Mesendoderm (in vitro differentiated cells): ENCODE measurements at regions not wholly inside any gene's neighbourhood (a gene's known extent, or its start where the extent isn't known, plus 50 kb on each side); places are given as distances from the start of the nearest gene placed in this dataset.
A peak's percentile ranks its signal among the peaks of the same experiment; 100 is the strongest.

Experiments used
- DNase-seq: peaks from one replicate; pipeline ENCODE4 v3.0.0; 2013
- H2AK5ac ChIP-seq: 2 replicates; pipeline ENCODE4 v1.6.1; 2013; ENCODE audit warnings: low read length, inconsistent platforms
- H2BK120ac ChIP-seq: 2 replicates; pipeline ENCODE4 v1.6.1; 2013; ENCODE audit warnings: low read depth, mild to moderate bottlenecking, low read length, moderate library complexity, mixed read lengths
- H2BK15ac ChIP-seq: replicated peaks from 2 replicates; pipeline ENCODE4 v1.6.1; 2013; ENCODE audit warnings: low read depth, mild to moderate bottlenecking, moderate library complexity
- H2BK5ac ChIP-seq: 2 replicates; pipeline ENCODE4 v1.6.1; 2013; ENCODE audit warnings: low read length, inconsistent platforms
- H3K18ac ChIP-seq: 2 replicates; pipeline ENCODE4 v1.6.1; 2013; ENCODE audit warnings: mild to moderate bottlenecking, low read length, mixed read lengths
- H3K23ac ChIP-seq: one replicate; pipeline ENCODE4 v1.6.1; 2013; ENCODE audit warnings: low read length
- H3K27ac ChIP-seq: 2 replicates; pipeline ENCODE4 v1.5.1; 2013; ENCODE audit warnings: low read depth, mild to moderate bottlenecking, inconsistent platforms, low read length, moderate library complexity
- H3K27me3 ChIP-seq: 2 replicates; pipeline ENCODE4 v1.6.1; 2013; ENCODE audit warnings: low read length, control low read depth, mild to moderate bottlenecking, inconsistent platforms; ENCODE audit not compliant: insufficient read depth, poor library complexity
- H3K36me3 ChIP-seq: 2 replicates; pipeline ENCODE4 v1.6.1; 2013; ENCODE audit warnings: low read length, inconsistent platforms; ENCODE audit not compliant: control insufficient read depth, insufficient read depth
- H3K4ac ChIP-seq: one replicate; pipeline ENCODE4 v1.6.1; 2013; ENCODE audit warnings: low read depth, mild to moderate bottlenecking, low read length, moderate library complexity
- H3K4me1 ChIP-seq: 2 replicates; pipeline ENCODE4 v1.6.1; 2013; ENCODE audit warnings: low read depth, low read length, inconsistent platforms; ENCODE audit not compliant: control insufficient read depth
- H3K4me2 ChIP-seq: 2 replicates; pipeline ENCODE4 v1.6.1; 2013; ENCODE audit warnings: low read length
- H3K4me3 ChIP-seq: 2 replicates; pipeline ENCODE4 v1.5.1; 2013; ENCODE audit warnings: mild to moderate bottlenecking, low read length
- H3K56ac ChIP-seq: one replicate; pipeline ENCODE4 v1.6.1; 2013; ENCODE audit warnings: low read length
- H3K79me1 ChIP-seq: 2 replicates; pipeline ENCODE4 v1.6.1; 2013; ENCODE audit warnings: low read length, inconsistent platforms
- H3K79me2 ChIP-seq: 2 replicates; pipeline ENCODE4 v1.6.1; 2013; ENCODE audit warnings: mild to moderate bottlenecking, low read length; ENCODE audit not compliant: control insufficient read depth, insufficient read depth
- H3K9ac ChIP-seq: 2 replicates; pipeline ENCODE4 v1.6.1; 2013; ENCODE audit warnings: low read length, inconsistent platforms
- H4K5ac ChIP-seq: one replicate; pipeline ENCODE4 v1.6.1; 2013; ENCODE audit warnings: low read length
- H4K8ac ChIP-seq: one replicate; pipeline ENCODE4 v1.6.1; 2013; ENCODE audit warnings: low read depth, mild to moderate bottlenecking, control low read depth, low read length, moderate library complexity
- WGBS: extraction: QIAGEN DNeasy Blood & Tissue Kit; methylation state at CpG from one replicate; pipeline ENCODE4 v1.1.7; 2013; ENCODE audit warnings: low lambda C conversion rate, missing lambda C conversion rate; ENCODE audit not compliant: insufficient coverage; ENCODE audit errors: extremely low coverage; 5-methylcytosine and 5-hydroxymethylcytosine counted together

DNA sequence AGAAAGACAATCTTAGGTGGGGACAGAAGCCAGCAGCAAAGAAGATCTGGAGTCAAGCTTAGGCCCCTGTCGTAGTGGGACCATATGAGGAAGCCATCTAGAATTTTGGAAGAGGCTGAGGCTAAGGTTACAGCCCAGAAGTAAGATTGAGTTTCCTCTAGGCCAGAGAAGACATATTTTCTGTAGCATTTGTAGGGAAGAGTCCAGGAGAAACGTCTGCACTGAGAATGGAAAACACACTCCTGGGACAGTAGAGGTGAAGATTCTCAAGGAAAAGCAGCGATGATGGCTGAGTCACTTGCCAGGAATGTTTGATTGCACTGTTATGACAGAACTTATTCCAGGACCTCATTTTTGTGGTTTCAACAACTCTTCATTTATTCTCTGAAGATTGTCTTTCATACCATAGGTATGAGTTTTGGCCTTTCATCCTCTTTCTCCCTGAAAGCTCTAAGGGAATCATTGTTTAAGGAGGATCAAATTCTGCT lies 107.2 kb downstream of the GTPBP8 start:
- Histone ChIP-seq H3K56ac (no peak overlapping the region), H2BK15ac (no peak overlapping the region), H3K18ac (no peak overlapping the region), H3K4me1 (no peaks in the 10 kb centered on the region), H3K79me2 (no peaks in the 10 kb centered on the region), H2BK120ac (no peak overlapping the region), H3K36me3 (no peaks in the 10 kb centered on the region), H3K4me3 (no peak overlapping the region), H3K27ac (no peak overlapping the region), H2AK5ac (no peak overlapping the region), H3K27me3 (no peaks in the 10 kb centered on the region), H3K4ac (no peak overlapping the region), H3K79me1 (no peaks in the 10 kb centered on the region), H4K5ac (no peak overlapping the region), H3K4me2 (no peak overlapping the region), H4K8ac (no peak overlapping the region), H2BK5ac (no peak overlapping the region), H3K23ac (no peak overlapping the region), H3K9ac (no peak overlapping the region)
- DNase-seq = no peak
- no CpG with 5 or more reads among the region's 3 CpGs for WGBS

GRCh38 chr3:113100063-113100462 lies 109.3 kb downstream of the GTPBP8 start:
- Histone ChIP-seq H3K4me3 (no peak overlapping the region), H3K79me2 (no peaks in the 10 kb centered on the region), H3K36me3 (no peaks in the 10 kb centered on the region), H3K4me1 (no peaks in the 10 kb centered on the region), H3K27me3 (no peaks in the 10 kb centered on the region), H3K23ac (no peak overlapping the region), H2AK5ac (no peak overlapping the region), H3K9ac (no peak overlapping the region), H3K4me2 (no peak overlapping the region), H3K56ac (no peak overlapping the region), H3K79me1 (no peaks in the 10 kb centered on the region), H2BK5ac (no peak overlapping the region), H3K4ac (no peak overlapping the region), H2BK120ac (no peak overlapping the region), H2BK15ac (no peak overlapping the region), H4K5ac (no peak overlapping the region), H4K8ac (no peak overlapping the region), H3K18ac (no peak overlapping the region), H3K27ac (no peak overlapping the region)
- no CpG with 5 or more reads among the region's 2 CpGs for WGBS
- no peak for DNase-seq

DNA sequence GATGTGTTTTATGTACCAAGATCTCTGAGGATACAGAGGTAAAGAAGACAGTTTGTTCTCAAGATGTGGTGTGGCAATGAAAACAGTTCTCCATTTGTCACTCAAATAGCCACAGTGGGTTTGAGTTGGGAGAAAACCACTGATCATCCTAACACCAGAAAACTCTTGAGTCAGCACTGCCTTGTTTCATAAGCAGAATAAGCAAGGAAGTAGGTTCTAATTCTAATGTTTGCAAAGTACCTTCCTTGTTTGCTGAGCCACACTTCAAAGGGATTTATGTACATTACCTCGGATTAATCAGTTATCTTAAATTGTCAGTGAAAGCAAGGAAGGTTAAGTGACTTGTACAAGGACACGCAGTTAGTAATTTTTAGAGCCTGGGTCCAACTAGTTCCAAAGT lies 107.8 kb upstream of the BOC start:
- Histone ChIP-seq H4K5ac (no peak overlapping the region), H3K4ac (no peak overlapping the region), H3K27ac (no peak overlapping the region), H3K79me1 (no peaks in the 10 kb centered on the region), H2BK120ac (no peak overlapping the region), H3K4me1 (no peaks in the 10 kb centered on the region), H3K9ac (no peak overlapping the region), H3K4me3 (no peak overlapping the region), H3K18ac (no peak overlapping the region), H2BK5ac (no peak overlapping the region), H2BK15ac (no peak overlapping the region), H3K27me3 (no peaks in the 10 kb centered on the region), H3K23ac (no peak overlapping the region), H2AK5ac (no peak overlapping the region), H3K4me2 (no peak overlapping the region), H3K56ac (no peak overlapping the region), H3K36me3 (no peaks in the 10 kb centered on the region), H3K79me2 (no peaks in the 10 kb centered on the region), H4K8ac (no peak overlapping the region)
- WGBS = no CpG with 5 or more reads among the region's 2 CpGs
- no peak for DNase-seq

GRCh38 chr3:113104357-113105092 lies 106.8 kb upstream of the BOC start:
- H3K4ac ChIP-seq = no peak overlapping the region
- H3K36me3 ChIP-seq = no peaks in the 10 kb centered on the region
- no CpG with 5 or more reads among the region's 11 CpGs for WGBS
- no peaks in the 10 kb centered on the region for H3K79me1 ChIP-seq
- H3K23ac ChIP-seq = no peak overlapping the region
- no peak overlapping the region for H4K8ac ChIP-seq
- H3K79me2 ChIP-seq = no peaks in the 10 kb centered on the region
- H2BK15ac ChIP-seq = no peak overlapping the region
- H3K4me2 ChIP-seq = no peak overlapping the region
- H3K18ac ChIP-seq = peak overlapping the region; percentile 21
- no peak overlapping the region for H4K5ac ChIP-seq
- no peak overlapping the region for H2BK5ac ChIP-seq
- no peak overlapping the region for H2AK5ac ChIP-seq
- H3K4me1 ChIP-seq = no peaks in the 10 kb centered on the region
- H3K9ac ChIP-seq = no peak overlapping the region
- H3K56ac ChIP-seq = no peak overlapping the region
- peak overlapping the region; percentile 14 for H3K27ac ChIP-seq
- H2BK120ac ChIP-seq = no peak overlapping the region
- no peaks in the 10 kb centered on the region for H3K27me3 ChIP-seq
- no peak overlapping the region for H3K4me3 ChIP-seq
- no peak for DNase-seq

- Histone ChIP-seq H3K27me3 (no peaks in the 10 kb centered on the region), H2BK15ac (no peak overlapping the region), H3K79me1 (no peaks in the 10 kb centered on the region), H3K4ac (no peak overlapping the region), H3K4me2 (no peak overlapping the region), H2BK5ac (no peak overlapping the region), H3K79me2 (no peaks in the 10 kb centered on the region), H2AK5ac (no peak overlapping the region), H3K18ac (peak overlapping the region; percentile 21), H4K5ac (no peak overlapping the region), H2BK120ac (no peak overlapping the region), H3K27ac (peak overlapping the region; percentile 14), H4K8ac (no peak overlapping the region), H3K4me1 (no peaks in the 10 kb centered on the region), H3K9ac (no peak overlapping the region), H3K56ac (no peak overlapping the region), H3K4me3 (no peak overlapping the region), H3K23ac (no peak overlapping the region), H3K36me3 (no peaks in the 10 kb centered on the region)
- peak; percentile 36 for DNase-seq
- WGBS = no CpG with 5 or more reads among the region's 4 CpGs
Observed at GRCh38 chr3:113105093-113105449, 106.3 kb upstream of the BOC start.
